Right atrium auricular region (tissue), 2 donors: ENCODE measurements at regions not wholly inside any gene's neighbourhood (a gene's known extent, or its start where the extent isn't known, plus 50 kb on each side); places are given as distances from the start of the nearest gene placed in this dataset.

Experiments used
- DNase-seq: peaks from one replicate; pipeline ENCODE4 v3.0.0-alpha.2; 2019; ENCODE audit warnings: low spot score
- H3K27ac ChIP-seq, 2 donors: fragments of 200-600 bp; sonication (generic); 1 replicate in 1 of 2; 2 replicates in 1 of 2; pipeline ENCODE4 v1.5.1; 2016 to 2019
- H3K27me3 ChIP-seq, 2 donors: fragments of 200-600 bp; sonication (generic); one replicate each; pipeline versions ENCODE4 v1.5.1 to v1.6.0; 2017 to 2019
- H3K36me3 ChIP-seq: fragments of 200-600 bp; sonication (generic); one replicate; pipeline ENCODE4 v1.5.1; 2016
- H3K4me1 ChIP-seq, 2 donors: fragments of 200-600 bp; sonication (generic); one replicate each; pipeline versions ENCODE4 v1.5.1 to v1.6.0; 2017 to 2019
- H3K4me3 ChIP-seq, 2 donors: fragments of 200-600 bp; sonication (generic); 1 replicate in 1 of 2; 2 replicates in 1 of 2; pipeline ENCODE4 v1.5.1; 2017 to 2019; ENCODE audit warnings: mild to moderate bottlenecking in 1 of 2, moderate library complexity in 1 of 2
- H3K9me3 ChIP-seq, 2 donors: fragments of 200-600 bp; sonication (generic); one replicate each; pipeline ENCODE4 v1.5.1; 2019
- CTCF ChIP-seq, 2 donors: fragments of 200-600 bp; sonication (generic); IDR thresholded peaks; one replicate each; pipeline ENCODE4 v1.5.1; 2019; ENCODE audit warnings: antibody characterized with exemption in 2 of 2

- Histone ChIP-seq H3K27ac (no peak overlapping the region), H3K4me3 (no peak overlapping the region), H3K27me3 (no peaks in the 10 kb centered on the region), H3K4me1 (no peaks in the 10 kb centered on the region), H3K36me3 (no peaks in the 10 kb centered on the region), H3K9me3 (no peaks in the 10 kb centered on the region)
- no peak for TF ChIP-seq CTCF (IDR thresholded peaks at IDR 0.05)
- DNase-seq: no peak
These were observed 251.1 kb downstream of the GPR37 start for GRCh38 chr7:124514471-124514870.

GRCh38 chr7:124497176-124497575, 268.4 kb downstream of the GPR37 start:
- H3K27me3 ChIP-seq: no peaks in the 10 kb centered on the region
- no peak for DNase-seq
- no peaks in the 10 kb centered on the region for H3K9me3 ChIP-seq

DNA sequence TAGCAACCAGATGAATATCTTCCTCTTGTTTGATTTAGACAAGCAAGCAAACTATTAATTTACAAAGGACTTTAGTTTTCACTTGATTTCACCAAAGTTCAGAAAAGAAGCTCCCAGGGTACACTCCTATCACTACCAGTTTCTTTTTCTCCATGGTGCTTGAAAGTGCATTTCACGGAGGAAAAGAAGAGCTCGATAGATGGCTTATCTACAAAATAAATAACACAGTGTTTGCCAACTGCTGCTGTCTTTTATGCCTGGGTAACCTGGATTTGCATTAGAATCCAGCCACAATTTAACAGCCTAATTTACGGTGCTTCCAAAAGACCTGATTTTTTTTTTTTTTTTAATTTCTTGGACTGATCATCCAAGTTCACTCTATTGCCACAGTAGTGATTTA, 275.7 kb downstream of the GPR37 start:
- no peak for TF ChIP-seq CTCF (IDR thresholded peaks at IDR 0.05)
- no peaks in the 10 kb centered on the region for H3K36me3 ChIP-seq
- no peak overlapping the region for H3K4me3 ChIP-seq
- H3K27me3 ChIP-seq: no peaks in the 10 kb centered on the region
- H3K9me3 ChIP-seq: no peaks in the 10 kb centered on the region
- no peak for DNase-seq
- H3K4me1 ChIP-seq: no peaks in the 10 kb centered on the region
- H3K27ac ChIP-seq: no peak overlapping the region

More at GRCh38 chr7:124497176-124497575, 268.4 kb downstream of the GPR37 start:
- Histone ChIP-seq H3K4me1 (no peaks in the 10 kb centered on the region), H3K27ac (no peak overlapping the region), H3K4me3 (no peak overlapping the region), H3K36me3 (no peaks in the 10 kb centered on the region)
- no peak for TF ChIP-seq CTCF (IDR thresholded peaks at IDR 0.05)

- DNase-seq: no peak
- Histone ChIP-seq H3K27ac (no peak overlapping the region), H3K4me3 (no peak overlapping the region), H3K4me1 (no peaks in the 10 kb centered on the region), H3K36me3 (no peaks in the 10 kb centered on the region), H3K27me3 (no peaks in the 10 kb centered on the region), H3K9me3 (no peaks in the 10 kb centered on the region)
- TF ChIP-seq CTCF (IDR thresholded peaks at IDR 0.05): no peak
These were observed 276.3 kb downstream of the GPR37 start for GRCh38 chr7:124489082-124489819.

GRCh38 chr7:124482229-124482628, 283.4 kb downstream of the GPR37 start:
- no peaks in the 10 kb centered on the region for H3K4me1 ChIP-seq
- H3K27ac ChIP-seq: no peak overlapping the region
- H3K9me3 ChIP-seq: no peaks in the 10 kb centered on the region
- TF ChIP-seq CTCF (IDR thresholded peaks at IDR 0.05): no peak
- H3K27me3 ChIP-seq: no peaks in the 10 kb centered on the region
- DNase-seq: no peak
- H3K36me3 ChIP-seq: no peaks in the 10 kb centered on the region
- no peak overlapping the region for H3K4me3 ChIP-seq

DNA sequence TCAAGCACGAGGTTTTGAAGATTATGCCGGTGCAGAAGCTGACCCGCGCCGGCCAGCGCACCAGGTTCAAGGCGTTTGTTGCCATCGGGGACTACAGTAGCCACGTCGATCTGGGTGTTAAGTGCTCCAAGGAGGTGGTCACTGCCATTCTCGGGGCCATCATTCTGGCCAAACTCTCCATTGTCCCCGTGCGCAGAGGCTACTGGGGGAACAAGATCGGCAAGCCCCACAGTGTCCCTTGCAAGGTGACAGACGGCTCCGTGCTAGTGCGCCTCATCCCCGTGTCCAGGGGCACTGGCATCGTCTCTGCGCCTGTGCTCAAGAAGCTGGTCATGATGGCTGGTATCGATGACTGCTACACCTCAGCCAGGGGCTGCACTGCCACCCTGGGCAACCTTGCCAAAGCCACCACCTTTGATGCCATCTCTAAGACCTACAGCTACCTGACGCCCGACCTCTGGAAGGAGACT, 284.7 kb downstream of the GPR37 start:
- Histone ChIP-seq H3K36me3 (no peaks in the 10 kb centered on the region), H3K4me1 (no peaks in the 10 kb centered on the region), H3K9me3 (no peaks in the 10 kb centered on the region), H3K27me3 (no peaks in the 10 kb centered on the region), H3K4me3 (no peak overlapping the region), H3K27ac (no peak overlapping the region)
- DNase-seq: no peak
- no peak for TF ChIP-seq CTCF (IDR thresholded peaks at IDR 0.05)
